BE2C (cell line): ENCODE measurements at regions not wholly inside any gene's neighbourhood (a gene's known extent, or its start where the extent isn't known, plus 50 kb on each side); places are given as distances from the start of the nearest gene placed in this dataset.

Source experiments
- DNase-seq: peaks from one replicate; pipeline ENCODE4 v3.0.0-alpha.2; 2020
- H3K27me3 ChIP-seq: fragments of 250-450 bp; sonication (Bioruptor Pico); 2 replicates; pipeline ENCODE4 v1.5.1; 2020; ENCODE audit warnings: mild to moderate bottlenecking
- H3K36me3 ChIP-seq: fragments of 250-450 bp; sonication (Bioruptor Pico); 2 replicates; pipeline ENCODE4 v1.5.1; 2020; ENCODE audit warnings: mild to moderate bottlenecking
- H3K4me1 ChIP-seq: fragments of 250-450 bp; sonication (Bioruptor Pico); 2 replicates; pipeline ENCODE4 v1.5.1; 2020
- H3K4me3 ChIP-seq: 2 replicates; pipeline ENCODE4 v1.5.1; 2011; ENCODE audit warnings: low read depth, low read length
- H3K9me3 ChIP-seq: fragments of 250-450 bp; sonication (Bioruptor Pico); 2 replicates; pipeline ENCODE4 v1.5.1; 2020
- CTCF ChIP-seq: IDR thresholded peaks from 2 replicates; pipeline ENCODE4 v1.5.1; 2012; ENCODE audit warnings: mild to moderate bottlenecking, low read depth, low read length

DNA sequence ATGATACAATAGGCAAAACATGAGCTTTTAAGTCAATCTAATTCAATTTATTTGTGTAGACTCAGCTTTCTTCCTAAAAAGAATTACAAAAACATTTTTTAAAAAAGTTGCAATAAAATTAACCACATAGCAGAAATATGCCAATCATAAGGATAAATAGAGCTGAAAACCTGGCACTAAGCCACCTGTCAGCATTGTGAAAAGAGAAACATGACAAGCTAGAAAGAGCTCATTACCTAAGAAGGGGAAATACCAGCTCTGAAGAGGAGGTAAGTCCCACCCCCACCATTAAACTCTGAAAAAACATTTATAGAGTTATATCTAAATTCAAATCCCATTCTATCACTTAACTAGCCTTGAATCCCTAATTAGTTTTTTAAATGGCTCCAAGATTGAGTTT lies 372.9 kb downstream of the OSTF1 start:
- Histone ChIP-seq H3K4me1 (no peaks in the 10 kb centered on the region; the same call in 1 of the 2 replicates), H3K27me3 (no peaks in the 10 kb centered on the region), H3K4me3 (no peak overlapping the region), H3K9me3 (no peaks in the 10 kb centered on the region), H3K36me3 (no peaks in the 10 kb centered on the region)
- no peak for TF ChIP-seq CTCF
- DNase-seq: no peak

- Histone ChIP-seq H3K4me3 (no peak overlapping the region), H3K36me3 (no peaks in the 10 kb centered on the region), H3K4me1 (no peaks in the 10 kb centered on the region; the same call in 1 of the 2 replicates), H3K27me3 (no peaks in the 10 kb centered on the region), H3K9me3 (no peaks in the 10 kb centered on the region)
- no peak for TF ChIP-seq CTCF
- DNase-seq: no peak
Observed at GRCh38 chr9:75462866-75463265, 374.6 kb downstream of the OSTF1 start.

GRCh38 chr9:75463871-75464270 lies 375.6 kb downstream of the OSTF1 start:
- H3K4me3 ChIP-seq: no peak overlapping the region
- H3K36me3 ChIP-seq: no peaks in the 10 kb centered on the region
- DNase-seq: no peak
- TF ChIP-seq CTCF: no peak
- no peaks in the 10 kb centered on the region for H3K27me3 ChIP-seq
- H3K4me1 ChIP-seq: no peaks in the 10 kb centered on the region; the same call in 1 of the 2 replicates
- no peaks in the 10 kb centered on the region for H3K9me3 ChIP-seq

- no peak for TF ChIP-seq CTCF
- DNase-seq: no peak
- no peak overlapping the region for H3K4me3 ChIP-seq
Observed at GRCh38 chr9:75464726-75465125, 376.4 kb downstream of the OSTF1 start.

DNA sequence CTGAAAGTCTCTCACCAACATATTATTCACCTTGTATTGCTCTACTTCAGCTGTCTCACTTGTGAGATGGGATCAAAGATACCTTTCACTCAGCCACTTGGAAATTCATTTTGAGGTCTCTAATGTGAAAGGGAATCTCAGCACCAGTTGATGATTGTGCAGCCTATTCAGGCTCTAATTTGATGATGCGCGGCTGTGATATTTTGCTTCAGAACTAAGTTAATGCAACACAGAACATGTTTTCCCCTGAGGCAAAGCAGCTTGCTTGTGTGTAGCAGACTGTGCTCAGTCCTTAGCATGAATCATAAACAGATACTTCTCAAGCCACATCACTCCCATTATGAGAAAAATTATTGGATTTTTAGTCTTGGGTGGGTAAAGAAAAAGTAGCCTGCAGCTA lies 378.8 kb downstream of the OSTF1 start:
- H3K36me3 ChIP-seq: no peaks in the 10 kb centered on the region
- no peaks in the 10 kb centered on the region; the same call in 1 of the 2 replicates for H3K4me1 ChIP-seq
- TF ChIP-seq CTCF: no peak
- peak; percentile 50 for DNase-seq
- H3K4me3 ChIP-seq: no peak overlapping the region
- no peaks in the 10 kb centered on the region for H3K27me3 ChIP-seq
- no peaks in the 10 kb centered on the region for H3K9me3 ChIP-seq

More at GRCh38 chr9:75464726-75465125, 376.4 kb downstream of the OSTF1 start:
- no peaks in the 10 kb centered on the region for H3K27me3 ChIP-seq
- H3K36me3 ChIP-seq: no peaks in the 10 kb centered on the region
- no peaks in the 10 kb centered on the region for H3K9me3 ChIP-seq
- H3K4me1 ChIP-seq: no peaks in the 10 kb centered on the region; the same call in 1 of the 2 replicates

DNA sequence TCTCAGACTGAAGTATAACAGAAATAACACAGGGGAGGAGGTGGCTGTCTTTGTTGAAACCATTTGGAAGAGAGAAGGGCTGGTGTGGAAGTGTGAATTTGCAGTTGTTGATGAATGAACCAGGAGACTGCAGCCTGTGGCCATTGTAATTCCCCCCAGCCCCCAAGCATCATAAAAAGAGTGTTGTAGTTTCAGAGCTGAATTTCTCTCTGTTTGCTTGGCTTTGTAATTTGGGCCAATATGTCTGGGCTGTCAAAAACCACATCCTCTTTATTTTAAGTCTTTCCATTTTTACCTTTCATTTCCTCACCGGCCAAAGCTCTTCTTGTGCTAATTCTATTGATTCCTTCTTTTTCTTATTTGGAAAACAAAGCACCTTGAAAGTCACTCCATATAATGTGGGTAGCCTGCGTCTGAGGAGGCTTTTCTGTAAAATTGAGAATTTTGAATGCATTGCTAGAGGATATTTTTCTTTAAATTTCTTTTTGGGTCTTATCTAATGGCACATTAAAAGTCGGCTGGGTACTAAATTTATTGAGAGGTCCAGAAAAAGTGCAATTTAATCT lies 383.3 kb downstream of the OSTF1 start:
- TF ChIP-seq CTCF: no peak
- H3K36me3 ChIP-seq: no peaks in the 10 kb centered on the region
- H3K4me3 ChIP-seq: no peak overlapping the region
- H3K9me3 ChIP-seq: no peaks in the 10 kb centered on the region
- no peaks in the 10 kb centered on the region; the same call in 1 of the 2 replicates for H3K4me1 ChIP-seq
- DNase-seq: no peak
- H3K27me3 ChIP-seq: no peaks in the 10 kb centered on the region
